NOMO-1 treated with dmso at 0.1 percent for 144 hours (cell line): ENCODE measurements at regions not wholly inside any gene's neighbourhood (a gene's known extent, or its start where the extent isn't known, plus 50 kb on each side); places are given as distances from the start of the nearest gene placed in this dataset.

ENCODE experiments used
- DNase-seq: peaks from one replicate; lab custom pipeline; 2025; ENCODE audit not compliant: unreplicated experiment; lab: John Stamatoyannopoulos, UW

DNA sequence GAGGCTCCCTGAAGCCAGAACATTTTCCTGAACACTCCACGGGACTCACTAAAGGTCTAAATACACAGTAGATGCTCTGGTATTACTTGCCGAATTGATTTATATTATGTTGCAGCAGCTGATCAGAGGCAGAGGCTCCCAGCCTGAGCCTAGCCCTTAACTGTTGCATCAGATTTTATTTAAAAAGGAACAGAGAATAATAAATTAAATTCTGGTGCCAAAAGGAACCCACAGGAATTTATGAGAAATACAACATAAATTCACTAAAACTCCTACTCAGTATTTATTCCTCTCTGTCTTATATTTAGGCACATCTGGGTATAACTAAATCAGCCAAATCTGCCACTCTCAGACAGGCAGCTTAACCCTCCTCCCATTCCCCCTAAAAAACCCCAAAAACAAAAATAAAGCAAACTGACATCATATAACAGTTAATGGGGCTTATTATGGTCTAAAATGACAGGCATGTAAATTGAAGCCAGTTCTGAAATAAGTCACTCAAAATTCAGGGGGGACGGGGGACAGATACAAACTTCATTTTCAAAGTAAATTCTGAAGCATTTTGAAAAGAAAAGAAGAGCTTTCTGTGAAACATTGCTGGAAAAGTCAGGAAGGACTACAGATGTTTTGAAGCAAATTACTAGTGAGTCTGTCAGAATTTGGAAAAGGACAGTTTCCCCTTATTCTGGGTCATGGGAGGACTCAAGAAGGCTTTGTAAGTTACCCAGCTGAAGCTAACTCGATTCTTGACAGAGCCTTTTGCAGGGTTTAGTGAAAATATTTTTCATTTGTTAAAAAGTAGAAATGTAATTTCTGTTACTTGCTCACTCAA is 53.8 kb upstream of the CORO2B start:
- DNase-seq: no peak

GRCh38 chr15:68525815-68526214 is 53.0 kb upstream of the CORO2B start:
- DNase-seq: no peak

GRCh38 chr15:68526269-68526668 is 52.5 kb upstream of the CORO2B start:
- DNase-seq: no peak

GRCh38 chr15:68526784-68527183 is 52.0 kb upstream of the CORO2B start:
- peak; percentile 35 for DNase-seq

DNA sequence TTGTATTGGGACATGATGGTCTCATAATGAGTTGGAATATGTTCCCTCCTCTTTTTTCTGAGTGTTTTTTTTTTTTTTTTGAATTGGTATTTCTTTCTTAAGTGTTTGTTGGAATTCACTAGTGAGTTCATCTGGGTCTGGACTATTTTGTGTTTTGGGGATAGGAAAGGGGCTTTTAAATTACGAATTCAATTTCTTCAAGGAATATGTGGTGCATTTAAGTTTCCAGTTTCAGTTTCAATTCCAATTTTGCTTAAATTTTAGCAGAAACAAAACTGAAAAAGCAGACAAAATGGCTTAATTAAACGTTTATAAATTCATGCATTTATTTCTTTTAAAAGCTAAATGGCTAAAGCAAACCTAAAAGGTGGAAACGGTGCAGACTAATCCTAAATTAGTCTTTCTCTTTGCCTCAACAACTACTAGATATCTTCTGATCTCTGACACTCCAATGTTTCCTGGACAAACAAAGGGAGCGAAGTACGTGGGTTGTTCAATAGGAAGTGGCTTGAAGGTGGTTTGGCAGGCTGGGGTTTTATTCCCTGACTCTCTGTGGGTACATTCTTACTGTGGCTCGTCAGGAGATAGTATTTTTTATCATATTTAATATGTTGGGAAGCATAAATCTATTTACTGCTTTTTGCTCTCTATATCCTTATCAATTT is 50.0 kb upstream of the CORO2B start:
- no peak for DNase-seq
